GM18861 (cell line): ENCODE measurements at regions not wholly inside any gene's neighbourhood (a gene's known extent, or its start where the extent isn't known, plus 50 kb on each side); places are given as distances from the start of the nearest gene placed in this dataset.
"Not testable (repeated sequence)": the region's sequence is repeated elsewhere in the genome, so short reads cannot be mapped to it uniquely, and the experiment has no call there.

Experiments used
- ATAC-seq: cut with Tn5 transposase; IDR thresholded peaks from one replicate; pipeline ENCODE4 v1.9.1; 2021; ENCODE audit not compliant: unreplicated experiment

DNA sequence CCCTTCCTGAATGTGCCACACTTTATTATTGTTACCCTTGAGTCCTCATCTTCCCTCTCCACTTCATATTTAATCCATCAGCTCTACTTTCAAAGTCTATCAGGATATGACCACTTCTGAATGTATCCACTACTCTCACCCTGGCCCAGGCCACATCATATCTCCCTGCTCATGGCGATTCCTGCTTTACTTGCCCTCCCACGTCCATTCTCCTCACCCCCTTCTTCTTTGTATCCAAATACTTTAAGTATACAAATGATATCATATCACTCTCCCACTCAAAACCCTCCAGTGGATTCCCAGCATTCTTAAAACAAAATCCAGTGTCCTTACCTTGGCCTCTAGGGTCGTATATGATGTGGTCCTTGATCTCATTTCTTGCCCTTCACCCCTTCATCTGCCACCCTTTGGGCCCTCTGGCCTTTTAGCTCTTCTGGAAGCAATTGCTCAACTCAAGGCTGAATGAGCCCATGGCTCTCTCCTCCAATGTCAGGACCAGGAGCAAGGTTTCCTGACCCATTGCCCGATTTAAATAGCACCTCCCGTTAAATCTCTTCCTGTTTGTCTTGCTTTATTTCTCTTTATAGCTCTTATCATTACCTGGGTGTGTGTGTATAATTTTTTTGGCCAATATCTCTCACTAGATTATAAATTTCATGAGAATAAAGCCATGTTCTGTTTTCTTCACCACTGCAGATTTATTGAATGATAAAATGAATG is 205.9 kb upstream of the ECI2 start:
- no peak for ATAC-seq

DNA sequence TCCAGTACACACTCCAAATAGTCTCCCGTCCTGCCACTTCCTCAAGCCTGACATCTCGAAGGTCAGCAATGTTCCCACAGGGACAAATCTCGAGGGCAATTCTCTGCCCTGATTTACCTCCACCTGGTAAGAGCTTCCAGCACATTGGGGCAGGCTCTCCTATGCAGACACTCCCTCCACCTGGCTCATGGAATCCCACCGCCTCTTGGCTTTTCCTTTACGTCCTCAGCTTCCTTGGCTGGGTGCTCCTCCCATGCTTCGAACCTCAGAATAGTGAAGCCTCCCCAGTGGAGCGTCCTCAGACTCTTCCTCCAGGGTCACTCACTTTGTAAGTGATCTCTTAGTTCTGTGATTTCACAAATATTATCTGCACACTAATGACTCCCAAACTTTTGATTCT is 205.2 kb upstream of the ECI2 start:
- ATAC-seq = no peak

DNA sequence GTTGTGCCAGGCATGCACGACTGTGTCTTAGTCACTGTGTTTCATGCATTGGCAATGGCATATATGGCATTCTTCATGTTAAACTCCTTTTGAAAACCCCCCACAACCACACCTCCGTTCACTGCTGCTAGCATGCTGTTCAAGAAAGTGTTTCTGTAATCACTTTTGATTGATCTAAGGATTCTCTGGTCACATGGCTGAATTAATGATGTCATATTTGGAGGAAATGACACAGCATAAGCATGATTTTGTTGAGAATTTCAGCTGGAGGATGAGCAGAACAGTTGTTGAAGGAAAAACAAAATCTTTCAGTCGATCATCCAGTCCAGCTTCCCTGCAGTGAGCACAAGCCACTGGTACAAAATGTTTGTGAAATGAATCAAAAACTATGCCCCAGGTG is 203.5 kb upstream of the ECI2 start:
- no peak for ATAC-seq

DNA sequence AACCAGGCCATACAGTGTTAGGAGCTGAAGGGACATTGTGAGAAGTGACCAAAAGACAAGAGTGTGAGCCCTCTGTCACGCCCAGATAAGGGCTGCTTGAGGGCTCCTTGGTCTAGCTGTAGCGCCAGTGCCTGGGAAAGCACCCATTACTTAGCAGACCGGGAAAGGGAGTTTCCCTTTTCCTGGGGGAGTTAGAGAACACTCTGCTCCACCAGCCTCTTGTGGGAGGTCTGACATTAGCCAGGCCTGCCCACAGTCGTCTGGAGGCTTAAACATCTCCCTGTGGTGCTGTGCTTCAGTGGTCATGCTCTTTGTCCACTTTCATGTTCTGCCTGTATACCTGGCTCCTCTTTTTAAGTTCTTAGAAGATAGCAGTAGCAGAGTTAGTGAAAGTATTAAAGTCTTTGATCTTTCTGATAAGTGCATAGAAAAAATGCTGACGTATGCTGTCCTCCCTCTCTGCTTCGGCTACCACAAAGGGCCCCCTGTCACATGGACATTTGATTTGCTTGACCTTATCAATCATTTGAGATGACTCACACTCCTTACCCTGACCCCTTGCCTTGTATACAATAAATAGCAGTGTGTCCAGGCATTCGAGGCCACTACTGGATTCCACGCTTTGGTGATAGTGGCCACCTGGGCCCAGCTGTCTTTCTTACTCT is 201.5 kb upstream of the ECI2 start:
- ATAC-seq = no peak

DNA sequence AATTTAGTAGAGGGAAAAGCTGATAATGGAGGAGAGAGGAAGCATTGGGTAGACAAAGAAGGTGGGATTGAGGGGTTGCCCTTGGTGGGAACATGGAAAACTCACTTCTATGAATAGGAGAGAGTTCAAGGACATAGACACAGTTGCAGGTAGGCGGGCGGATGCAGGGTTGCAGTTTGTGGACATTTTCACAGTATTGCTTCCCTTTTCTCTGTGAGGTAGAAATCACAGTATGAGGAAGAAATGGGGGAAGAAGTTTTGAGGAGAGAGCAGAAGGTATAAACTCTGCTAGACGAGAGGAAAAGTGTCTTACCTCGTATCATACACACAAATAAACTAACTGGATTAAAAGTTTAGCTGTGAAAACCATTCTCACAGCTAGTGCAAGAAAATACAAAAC is 200.7 kb upstream of the ECI2 start:
- ATAC-seq = no peak

DNA sequence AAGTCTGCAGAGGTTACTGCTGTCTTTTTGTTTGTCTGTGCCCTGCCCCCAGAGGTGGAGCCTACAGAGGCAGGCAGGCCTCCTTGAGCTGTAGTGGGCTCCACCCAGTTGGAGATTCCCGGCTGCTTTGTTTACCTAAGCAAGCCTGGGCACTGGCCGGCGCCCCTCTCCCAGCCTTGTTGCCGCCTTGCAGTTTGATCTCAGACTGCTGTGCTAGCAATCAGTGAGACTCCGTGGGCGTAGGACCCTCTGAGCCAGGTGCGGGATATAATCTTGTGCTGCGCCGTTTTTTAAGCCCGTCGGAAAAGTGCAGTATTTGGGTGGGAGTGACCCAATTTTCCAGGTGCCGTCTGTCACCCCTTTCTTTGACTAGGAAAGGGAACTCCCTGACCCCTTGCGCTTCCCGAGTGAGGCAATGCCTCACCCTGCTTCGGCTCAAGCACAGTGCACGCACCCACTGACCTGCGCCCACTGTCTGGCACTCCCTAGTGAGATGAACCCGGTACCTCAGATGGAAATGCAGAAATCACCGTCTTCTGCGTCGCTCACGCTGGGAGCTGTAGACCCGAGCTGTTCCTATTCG is 198.9 kb upstream of the ECI2 start:
- not testable (repeated sequence) for ATAC-seq

DNA sequence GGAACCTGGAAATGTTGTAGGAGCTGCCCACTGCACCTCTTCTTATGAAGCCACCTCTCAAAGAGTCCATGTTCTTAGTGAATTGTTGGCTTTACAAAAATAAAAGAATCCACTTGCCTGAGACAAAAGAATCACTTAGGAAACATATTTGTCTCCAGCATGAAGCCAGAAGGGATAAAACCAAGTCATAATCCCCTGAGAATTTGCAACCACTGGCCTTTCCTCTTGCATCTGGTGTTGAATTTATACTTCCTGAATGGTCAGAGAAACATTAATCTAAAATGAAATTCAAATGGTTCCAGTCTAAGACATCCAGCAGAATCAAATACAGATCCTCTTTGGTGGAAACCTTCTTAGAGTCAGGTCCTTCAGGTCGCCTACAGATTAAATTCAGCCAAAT is 192.5 kb upstream of the ECI2 start:
- no peak for ATAC-seq

DNA sequence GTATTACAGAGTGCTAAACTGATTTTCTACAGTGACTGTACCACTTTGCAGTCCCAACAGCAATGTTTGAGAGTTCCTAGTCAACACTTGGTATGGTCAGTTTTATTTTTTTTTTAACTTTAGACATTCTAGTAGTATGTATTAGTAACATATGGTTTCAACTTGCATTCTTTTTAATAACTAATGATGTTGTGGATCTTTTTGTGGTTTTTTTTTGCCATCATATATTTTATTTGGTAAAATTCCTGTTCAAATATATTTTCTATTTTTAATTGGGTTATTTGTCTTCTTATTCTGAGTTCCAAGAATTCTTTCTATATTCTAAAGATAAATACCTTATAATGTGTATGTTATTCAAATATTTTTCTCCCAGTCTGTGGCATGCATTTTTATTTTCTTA is 189.4 kb upstream of the ECI2 start:
- ATAC-seq = no peak

DNA sequence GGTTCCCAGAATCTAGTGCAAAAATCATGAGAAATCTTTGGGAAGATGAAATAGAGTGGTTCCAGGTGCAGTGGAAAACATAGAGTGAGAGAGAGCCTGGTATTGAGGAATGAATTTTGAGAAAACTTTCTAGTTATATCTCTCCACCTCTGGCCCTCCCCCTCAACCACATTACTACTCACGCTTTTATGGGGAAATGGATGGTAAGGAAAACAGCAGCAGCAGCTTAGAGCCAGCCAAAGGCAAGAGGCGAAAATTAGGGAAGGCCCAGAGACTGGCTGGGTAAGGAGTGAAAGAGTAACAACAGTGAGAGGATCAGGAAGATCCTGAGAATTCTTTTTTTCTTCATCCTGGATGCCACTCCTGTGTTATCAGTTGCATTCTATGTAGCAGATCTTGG is 187.9 kb upstream of the ECI2 start:
- ATAC-seq = no peak

DNA sequence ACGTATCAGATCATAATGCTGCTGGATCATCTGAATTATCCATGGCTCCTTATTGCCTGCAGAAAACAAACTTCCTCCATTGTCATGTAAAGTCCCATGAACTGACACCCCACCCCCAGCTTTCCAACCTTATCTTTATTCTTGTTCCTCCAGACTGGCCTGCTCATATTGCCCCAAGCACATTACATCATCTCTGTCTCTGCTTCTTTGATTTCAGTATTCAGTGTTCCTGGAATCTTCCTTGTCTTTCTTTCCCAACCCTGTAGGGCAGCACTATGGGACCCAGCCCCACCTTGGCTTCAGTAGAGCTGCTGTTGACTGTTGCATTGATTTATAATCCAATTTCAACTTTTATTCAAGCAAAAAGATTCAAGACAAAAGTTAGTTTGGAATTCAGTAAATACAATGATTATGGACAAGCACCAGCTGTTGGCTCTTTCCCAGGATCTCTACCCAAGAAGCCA is 187.5 kb upstream of the ECI2 start:
- ATAC-seq = no peak

DNA sequence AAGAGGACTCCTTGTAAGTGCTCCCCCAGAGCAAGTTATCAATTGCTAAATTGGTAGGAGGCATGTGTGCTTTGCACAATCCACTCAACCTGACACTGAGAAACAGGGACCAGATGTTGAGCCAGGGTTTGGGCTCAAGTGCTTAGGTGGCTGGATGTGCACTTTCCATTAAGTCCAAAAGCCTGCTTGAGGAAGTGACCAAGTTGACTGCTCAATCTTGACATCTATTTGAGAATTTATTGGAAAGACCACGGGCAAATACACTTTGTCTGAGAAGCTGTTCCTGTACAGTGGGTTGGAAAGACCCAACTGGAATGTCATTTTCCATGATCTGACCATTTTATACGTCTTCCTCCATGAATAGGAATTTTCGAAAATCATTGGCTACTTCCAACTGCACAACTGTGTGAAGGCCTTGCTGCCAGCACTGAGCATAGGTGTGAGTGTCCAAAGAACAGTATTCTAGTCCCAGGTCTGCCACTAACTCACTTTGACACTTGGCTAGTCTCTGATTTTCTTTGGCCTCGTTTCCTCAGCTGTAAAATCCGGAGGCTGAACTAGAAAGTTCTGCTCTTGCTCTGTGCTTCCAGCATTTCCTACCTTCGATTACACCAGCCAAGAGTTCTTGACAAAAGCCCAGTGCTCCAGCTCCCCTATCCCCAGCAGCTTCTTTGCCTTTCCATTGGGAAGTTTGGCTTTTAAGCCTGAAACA is 186.9 kb upstream of the ECI2 start:
- no peak for ATAC-seq

DNA sequence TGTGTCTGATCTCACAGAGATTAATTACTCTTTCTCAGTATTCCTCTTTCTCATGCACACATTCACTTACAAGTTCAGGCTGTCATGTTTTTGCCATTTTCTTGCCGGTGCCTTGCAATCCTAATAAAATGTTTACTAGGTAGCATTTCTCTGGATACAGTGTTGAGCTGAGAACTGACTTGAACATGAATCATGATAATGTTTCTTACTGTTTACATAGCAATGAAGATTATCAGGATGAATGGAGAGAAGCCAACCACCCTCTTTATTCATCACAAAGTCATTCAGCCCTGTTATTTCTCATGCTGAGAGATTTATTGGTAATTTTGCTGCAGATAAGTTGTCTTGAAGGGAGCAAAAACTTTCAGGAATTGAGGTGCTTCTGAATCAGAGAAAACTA is 185.5 kb upstream of the ECI2 start:
- ATAC-seq = no peak

DNA sequence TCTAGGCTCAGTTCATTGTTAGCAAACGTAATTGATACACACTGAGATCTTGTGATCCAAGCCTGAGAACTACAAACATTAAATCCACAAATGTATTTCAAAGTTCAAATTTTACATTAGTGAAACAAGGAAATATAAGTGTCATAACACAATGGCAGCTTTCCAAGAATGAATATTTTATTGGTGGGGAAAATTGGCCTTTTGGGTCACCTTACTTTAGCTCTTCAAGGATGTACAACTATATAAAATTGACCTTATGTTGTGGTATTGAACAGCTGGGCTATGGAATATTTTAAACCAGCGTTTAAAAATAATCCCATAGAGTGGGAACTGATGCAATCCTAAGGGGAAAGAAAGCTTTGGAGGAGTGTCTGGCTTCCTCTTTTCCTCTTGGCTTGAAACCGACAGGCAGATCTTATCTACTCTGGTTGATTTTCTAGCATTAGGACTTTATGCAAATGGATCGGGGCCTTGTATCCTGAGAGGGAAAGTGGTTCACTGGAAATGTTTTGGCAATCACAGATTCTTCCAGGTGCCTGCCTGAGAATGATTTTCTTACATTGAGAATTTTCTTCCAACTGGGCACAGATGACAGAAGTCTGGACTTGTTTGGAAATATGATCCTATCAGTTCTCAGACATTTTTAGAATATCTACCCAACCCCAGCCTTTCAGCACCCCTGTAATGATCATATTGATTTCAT is 184.8 kb upstream of the ECI2 start:
- ATAC-seq = no peak

DNA sequence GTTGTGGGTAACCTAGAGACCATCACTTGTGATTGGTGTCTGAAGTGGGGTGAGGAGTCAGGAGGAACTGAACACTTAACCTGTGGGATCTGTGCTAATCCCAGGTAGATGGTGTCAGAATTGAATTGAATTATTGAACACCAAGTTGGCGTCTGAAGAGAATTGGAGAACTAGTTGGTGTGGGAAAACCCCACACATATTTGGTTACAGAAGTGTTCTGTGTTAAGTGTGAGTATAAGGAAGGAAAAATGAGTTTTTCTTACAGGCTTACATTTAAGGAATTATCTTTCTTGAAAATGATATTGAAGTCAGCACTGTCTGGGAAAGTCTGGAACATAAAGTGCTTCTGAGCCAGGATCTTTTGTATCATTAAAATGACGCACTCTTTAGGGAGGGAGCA is 182.9 kb upstream of the ECI2 start:
- no peak for ATAC-seq

DNA sequence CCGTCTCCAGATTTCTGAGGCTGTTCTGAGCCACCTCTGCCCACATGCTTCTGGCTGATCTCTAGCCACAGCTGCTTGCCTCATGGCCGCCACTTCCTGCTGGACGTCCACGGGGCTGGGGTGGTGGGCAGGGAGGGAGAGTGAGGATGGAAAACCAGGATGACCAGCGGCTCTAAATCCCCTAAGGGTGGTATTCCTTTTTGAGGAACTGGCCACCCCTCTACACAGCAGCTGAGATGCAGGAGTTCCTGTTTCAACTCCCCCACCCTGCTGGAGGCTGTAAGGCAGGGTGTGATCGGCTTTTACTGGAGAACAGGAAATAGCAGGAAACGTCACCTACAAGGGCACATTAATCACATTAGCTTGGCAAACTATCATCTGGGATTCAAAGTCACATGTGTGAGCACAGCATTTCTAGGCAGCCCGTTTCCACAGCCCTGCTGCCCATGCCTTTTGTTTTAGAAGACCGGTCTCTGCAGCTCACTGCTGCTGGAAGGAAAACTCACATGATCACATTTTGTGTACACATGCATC is 181.6 kb upstream of the ECI2 start:
- no peak for ATAC-seq

DNA sequence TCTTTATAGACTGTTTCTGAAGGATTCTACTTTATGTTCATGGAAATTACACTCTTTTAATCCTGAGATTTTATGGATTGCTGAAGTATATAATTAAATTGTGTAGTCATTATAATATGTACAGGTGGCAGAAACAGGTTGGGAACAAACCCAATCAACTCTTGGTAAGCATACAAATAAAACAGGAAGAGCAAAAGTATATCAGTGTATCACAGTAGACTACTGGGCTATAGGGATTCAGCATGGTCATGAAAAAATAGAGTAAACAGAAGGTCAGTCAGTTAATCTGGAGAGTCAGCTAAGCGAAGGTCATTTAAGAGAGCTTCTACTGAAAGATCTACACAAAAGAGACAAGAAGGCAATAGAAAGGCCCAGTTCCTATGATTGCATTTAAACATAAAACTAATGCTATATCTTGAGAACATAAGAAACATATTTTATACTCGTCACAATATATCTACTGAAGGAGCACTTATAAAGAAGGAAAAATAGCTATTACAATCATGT is 178.9 kb upstream of the ECI2 start:
- ATAC-seq = no peak

DNA sequence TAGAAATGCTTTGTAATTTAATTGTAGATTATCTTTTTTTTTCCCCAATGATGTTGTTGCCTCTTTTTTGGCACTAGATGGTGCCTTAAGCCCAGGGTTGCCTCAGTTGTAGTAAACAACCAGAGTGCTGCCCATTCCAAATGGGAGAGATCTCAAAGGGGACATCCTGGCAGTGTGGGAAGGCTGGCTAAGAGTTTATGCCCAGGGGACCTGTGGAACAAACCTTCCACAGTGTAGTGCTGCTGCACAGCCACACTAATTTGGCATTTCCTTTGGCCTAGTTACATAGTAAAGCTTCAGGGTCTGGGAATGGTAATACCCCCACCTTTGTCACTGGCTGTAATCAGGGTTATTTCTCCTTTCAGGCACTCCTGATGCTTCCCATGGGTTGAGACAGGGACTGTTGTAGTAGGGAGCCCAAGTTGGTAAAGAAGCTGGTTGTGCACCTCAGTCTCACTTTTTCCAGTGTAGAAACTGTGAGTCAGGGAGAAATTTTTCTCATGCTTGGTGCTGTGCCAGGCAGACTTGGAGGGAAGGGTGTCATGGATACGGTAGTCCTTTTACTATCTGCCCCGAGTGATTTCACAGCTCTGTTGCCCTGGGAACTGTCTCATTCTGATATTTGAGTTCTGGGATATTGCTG is 177.8 kb upstream of the ECI2 start:
- ATAC-seq = no peak

DNA sequence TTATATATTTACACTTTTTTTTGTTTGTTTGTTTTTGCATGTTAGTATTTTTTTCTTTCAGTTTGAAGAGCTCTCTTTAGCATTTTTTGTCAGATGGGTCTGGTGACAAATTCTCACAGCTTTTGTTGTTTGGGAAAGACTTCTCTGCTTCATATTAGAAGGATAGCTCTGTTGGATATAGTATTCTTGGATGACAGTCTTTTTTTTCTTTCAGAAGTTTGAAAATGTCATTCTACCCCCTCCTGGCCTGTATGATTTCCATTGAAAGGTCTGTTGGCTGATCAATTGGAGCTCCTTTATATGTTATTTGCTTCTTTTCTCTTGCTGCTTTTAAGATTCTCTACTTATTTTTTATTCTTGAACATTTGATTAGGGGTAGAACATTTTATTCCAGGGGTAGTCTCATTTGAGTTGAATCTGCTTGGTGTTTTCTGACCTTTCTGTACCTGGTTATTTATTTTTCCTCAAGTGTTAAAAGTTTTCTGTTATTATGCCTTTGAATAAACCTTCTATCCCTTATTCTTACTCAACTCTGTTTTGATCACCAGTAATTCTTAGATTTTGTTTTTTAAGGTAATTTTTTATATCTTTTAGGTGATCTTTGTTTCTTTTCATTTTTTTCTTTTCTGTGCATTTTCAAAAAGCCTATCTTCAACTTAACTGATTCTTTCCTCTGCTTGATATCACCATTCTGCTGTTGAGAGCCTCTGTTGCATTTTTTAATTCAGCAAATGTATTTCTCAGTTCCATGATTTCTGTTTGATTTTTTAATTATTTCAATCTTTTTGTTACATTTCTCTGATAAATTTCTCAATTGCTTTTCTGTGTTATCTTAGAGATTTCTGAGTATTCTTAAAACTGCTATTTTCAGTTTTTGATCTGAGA is 176.8 kb upstream of the ECI2 start:
- ATAC-seq = no peak

DNA sequence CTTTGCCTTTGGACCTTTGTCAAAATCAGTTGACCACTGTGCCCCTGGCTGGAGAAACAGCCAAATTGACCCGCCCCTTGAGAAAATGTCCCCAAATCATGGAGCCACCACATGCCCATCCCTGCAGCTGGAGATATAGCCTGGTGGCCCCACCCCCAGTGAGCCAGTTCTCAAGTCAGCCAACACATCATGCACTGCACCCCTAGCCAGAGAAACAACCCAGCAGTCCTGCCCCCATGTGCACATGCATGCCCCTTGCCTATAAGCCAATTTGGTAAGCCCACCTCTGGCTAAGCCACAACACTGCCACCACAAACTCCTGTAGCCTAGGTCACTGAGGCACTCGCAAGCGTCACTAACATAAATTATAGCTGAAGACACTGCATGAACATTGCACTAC is 174.2 kb upstream of the ECI2 start:
- ATAC-seq = no peak
